ENCODE measurements at regions not wholly inside any gene's neighbourhood (a gene's known extent, or its start where the extent isn't known, plus 50 kb on each side); places are given as distances from the start of the nearest gene placed in this dataset.

DNA sequence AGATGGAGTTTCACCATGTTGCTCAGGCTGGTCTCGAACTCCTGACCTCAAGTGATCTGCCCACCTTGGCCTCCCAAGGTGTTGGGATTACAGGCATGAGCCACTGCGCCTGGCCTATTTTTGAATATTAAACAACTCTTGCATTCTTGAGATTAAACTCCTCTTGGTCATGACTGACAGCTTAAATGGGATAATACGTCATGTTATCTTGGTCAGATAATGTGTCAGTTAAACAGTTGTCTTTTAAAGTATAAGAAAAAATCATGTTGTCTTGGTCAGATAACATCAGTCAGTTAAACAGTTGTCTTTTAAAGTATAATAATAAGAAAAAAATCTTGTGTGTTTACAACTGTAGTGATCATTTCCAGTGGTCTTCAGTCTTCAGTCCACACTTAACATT is 73.6 kb upstream of the SYPL1 start:
- Histone ChIP-seq H3K9ac (ENCODE audit: low read length) (no peak overlapping the region), H3K27ac (ENCODE audit: low read depth, low read length) (no peak overlapping the region), H3K4me2 (ENCODE audit: low read length) (no peak overlapping the region), H4K20me1 (ENCODE audit: insufficient read depth) (no peaks in the 10 kb centered on the region), H3K9me3 (ENCODE audit: control insufficient read depth in 1 of 2, insufficient read depth in 1 of 2, low read depth in 1 of 2, low read length in 2 of 2) (no peaks in the 10 kb centered on the region), H3K9me2 (ENCODE audit: insufficient read depth) (no peaks in the 10 kb centered on the region), H3K79me2 (ENCODE audit: insufficient read depth, low read length) (no peaks in the 10 kb centered on the region), H3K4me3 (replicated peaks in 1 of 2; ENCODE audit: low read depth in 1 of 2, low read length in 2 of 2) (no peak overlapping the region), H3K27me3 (ENCODE audit: insufficient read depth, low read length) (no peaks in the 10 kb centered on the region), H3K4me1 (ENCODE audit: control insufficient read depth in 1 of 2, insufficient read depth in 2 of 2, low read length in 2 of 2) (no peaks in the 10 kb centered on the region), H3K36me3 (ENCODE audit: control insufficient read depth in 1 of 2, insufficient read depth in 2 of 2, low read length in 2 of 2) (no peaks in the 10 kb centered on the region), H2AFZ (ENCODE audit: low read depth, low read length, poor library complexity, severe bottlenecking) (no peak overlapping the region)
- ChIA-PET RAD21 (ENCODE audit: low non-redundant PET in 1 of 2, low total read pairs in 2 of 2, uncharacterized antibody in 2 of 2, unreplicated experiment in 2 of 2) (no interaction called here), POLR2A (no interaction called here), CTCF (interaction anchor here (1.0 kb wide), 1 partner anchor 277 kb away, joined by 4 read pairs; no protein-coding TSS in a partner anchor)
- intact Hi-C loops (cut with micrococcal nuclease) = no loop called here
- no peak for ATAC-seq
- no TSS peak for BruUV-seq (replicated peaks)
- DNase-seq (ENCODE audit: low read depth, low spot score) = no peak
- TF ChIP-seq RAD21 (IDR thresholded peaks at IDR 0.05; ENCODE audit: low read depth) (no peak), EGR1 (IDR thresholded peaks at IDR 0.05; ENCODE audit: low read depth) (no peak), POLR2A (IDR thresholded peaks at IDR 0.05; ENCODE audit: borderline replicate concordance, extremely low read depth, insufficient read depth, insufficient read length) (no peak), SIN3A (IDR thresholded peaks at IDR 0.05; ENCODE audit: low read depth) (no peak), ZNF274 (IDR thresholded peaks at IDR 0.05; ENCODE audit: low read depth, low read length) (no peak), ZFX (IDR thresholded peaks at IDR 0.05) (no peak), EZH2phosphoT487 (IDR thresholded peaks at IDR 0.05; ENCODE audit: borderline replicate concordance) (no peak), CEBPB (IDR thresholded peaks at IDR 0.05; ENCODE audit: low read depth) (no peak), EZH2 (IDR thresholded peaks at IDR 0.05) (no peak), SRF (IDR thresholded peaks at IDR 0.05; ENCODE audit: low read depth) (no peak)
- TF ChIP-seq, protein P1, sequence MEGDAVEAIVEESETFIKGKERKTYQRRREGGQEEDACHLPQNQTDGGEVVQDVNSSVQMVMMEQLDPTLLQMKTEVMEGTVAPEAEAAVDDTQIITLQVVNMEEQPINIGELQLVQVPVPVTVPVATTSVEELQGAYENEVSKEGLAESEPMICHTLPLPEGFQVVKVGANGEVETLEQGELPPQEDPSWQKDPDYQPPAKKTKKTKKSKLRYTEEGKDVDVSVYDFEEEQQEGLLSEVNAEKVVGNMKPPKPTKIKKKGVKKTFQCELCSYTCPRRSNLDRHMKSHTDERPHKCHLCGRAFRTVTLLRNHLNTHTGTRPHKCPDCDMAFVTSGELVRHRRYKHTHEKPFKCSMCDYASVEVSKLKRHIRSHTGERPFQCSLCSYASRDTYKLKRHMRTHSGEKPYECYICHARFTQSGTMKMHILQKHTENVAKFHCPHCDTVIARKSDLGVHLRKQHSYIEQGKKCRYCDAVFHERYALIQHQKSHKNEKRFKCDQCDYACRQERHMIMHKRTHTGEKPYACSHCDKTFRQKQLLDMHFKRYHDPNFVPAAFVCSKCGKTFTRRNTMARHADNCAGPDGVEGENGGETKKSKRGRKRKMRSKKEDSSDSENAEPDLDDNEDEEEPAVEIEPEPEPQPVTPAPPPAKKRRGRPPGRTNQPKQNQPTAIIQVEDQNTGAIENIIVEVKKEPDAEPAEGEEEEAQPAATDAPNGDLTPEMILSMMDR (IDR thresholded peaks at IDR 0.05 in 2 of 3, conservative IDR thresholded peaks at IDR 0.05 in 1 of 3; ENCODE audit: borderline replicate concordance in 1 of 3, insufficient read depth in 1 of 3, low read depth in 2 of 3, low read length in 2 of 3) = no peak

DNA sequence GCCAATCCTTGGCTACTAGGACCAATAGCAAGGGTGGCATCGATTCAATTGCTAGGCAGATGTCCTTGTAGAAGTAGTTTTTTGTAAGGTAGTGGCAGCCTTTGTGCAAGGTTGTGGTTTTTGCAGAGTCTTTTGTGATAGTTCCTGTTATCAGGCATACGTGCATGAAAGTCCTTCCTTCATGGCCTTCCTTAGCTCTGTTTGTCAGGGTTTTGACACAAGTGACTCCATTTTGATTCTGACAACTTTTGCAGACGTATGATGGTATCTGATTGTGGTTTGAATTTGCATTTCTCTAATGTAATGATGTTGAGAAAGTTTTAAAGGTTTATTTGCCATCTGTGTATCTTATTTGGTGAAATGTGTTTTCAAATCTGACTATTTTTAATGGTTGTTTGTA is 71.8 kb upstream of the SYPL1 start:
- no peak for TF ChIP-seq EGR1 (IDR thresholded peaks at IDR 0.05; ENCODE audit: low read depth)
- no peak overlapping the region for H3K9ac ChIP-seq (ENCODE audit: low read length)
- no peaks in the 10 kb centered on the region for H3K4me1 ChIP-seq (ENCODE audit: control insufficient read depth in 1 of 2, insufficient read depth in 2 of 2, low read length in 2 of 2)
- no peak overlapping the region for H3K27ac ChIP-seq (ENCODE audit: low read depth, low read length)
- H2AFZ ChIP-seq (ENCODE audit: low read depth, low read length, poor library complexity, severe bottlenecking) = peak overlapping the region; percentile 64
- no peak overlapping the region for H3K4me2 ChIP-seq (ENCODE audit: low read length)
- no peaks in the 10 kb centered on the region for H3K9me2 ChIP-seq (ENCODE audit: insufficient read depth)
- H3K4me3 ChIP-seq (replicated peaks in 1 of 2; ENCODE audit: low read depth in 1 of 2, low read length in 2 of 2) = no peak overlapping the region
- CTCF ChIA-PET = no interaction called here
- ATAC-seq (no peak), DNase-seq (ENCODE audit: low read depth, low spot score) (no peak)
- no peaks in the 10 kb centered on the region for H4K20me1 ChIP-seq (ENCODE audit: insufficient read depth)
- intact Hi-C loops (cut with micrococcal nuclease) = no loop called here
- H3K36me3 ChIP-seq (ENCODE audit: control insufficient read depth in 1 of 2, insufficient read depth in 2 of 2, low read length in 2 of 2) = no peaks in the 10 kb centered on the region
- H3K79me2 ChIP-seq (ENCODE audit: insufficient read depth, low read length) = no peaks in the 10 kb centered on the region
- POLR2A ChIA-PET = no interaction called here
- RAD21 ChIA-PET (ENCODE audit: low non-redundant PET in 1 of 2, low total read pairs in 2 of 2, uncharacterized antibody in 2 of 2, unreplicated experiment in 2 of 2) = no interaction called here
- no peaks in the 10 kb centered on the region for H3K27me3 ChIP-seq (ENCODE audit: insufficient read depth, low read length)
- no peaks in the 10 kb centered on the region for H3K9me3 ChIP-seq (ENCODE audit: control insufficient read depth in 1 of 2, insufficient read depth in 1 of 2, low read depth in 1 of 2, low read length in 2 of 2)
- BruUV-seq (replicated peaks) = no TSS peak

All from HCT116 (cell line).